Osteoblast (primary cell): ENCODE measurements at regions not wholly inside any gene's neighbourhood (a gene's known extent, or its start where the extent isn't known, plus 50 kb on each side); places are given as distances from the start of the nearest gene placed in this dataset.

Experiments used
- DNase-seq: peaks from one replicate; pipeline ENCODE4 v3.0.0; 2011; ENCODE audit warnings: low spot score, mixed read lengths; ENCODE audit not compliant: insufficient read length; ENCODE audit errors: missing footprints
- H2AFZ ChIP-seq: 2 replicates; pipeline ENCODE4 v1.6.0; 2011; ENCODE audit warnings: mild to moderate bottlenecking, low read length
- H3K27ac ChIP-seq: 2 replicates; pipeline ENCODE4 v1.5.1; 2011; ENCODE audit warnings: mild to moderate bottlenecking, low read depth, low read length, moderate library complexity
- H3K27me3 ChIP-seq: 2 replicates; pipeline ENCODE4 v1.6.0; 2012; ENCODE audit warnings: mild to moderate bottlenecking, control low read depth, inconsistent platforms, low read length, moderate library complexity; ENCODE audit not compliant: insufficient read depth
- H3K36me3 ChIP-seq: 2 replicates; pipeline ENCODE4 v1.5.1; 2011; ENCODE audit warnings: mild to moderate bottlenecking, low read length, control low read depth, moderate library complexity; ENCODE audit not compliant: insufficient read depth
- H3K4me1 ChIP-seq: 2 replicates; pipeline ENCODE4 v1.5.1; 2011; ENCODE audit warnings: mild to moderate bottlenecking, low read length, control low read depth, moderate library complexity; ENCODE audit not compliant: insufficient read depth
- H3K4me2 ChIP-seq: 2 replicates; pipeline ENCODE4 v1.6.0; 2011; ENCODE audit warnings: mild to moderate bottlenecking, low read length; ENCODE audit not compliant: insufficient read depth
- H3K4me3 ChIP-seq: fragments of 200-600 bp; sonication (generic); 3 replicates; pipeline ENCODE4 v1.5.1; 2012; ENCODE audit warnings: mild to moderate bottlenecking, low read length, inconsistent platforms; ENCODE audit not compliant: insufficient read depth
- H3K79me2 ChIP-seq: 2 replicates; pipeline ENCODE4 v1.6.0; 2012; ENCODE audit warnings: mild to moderate bottlenecking, low read length, control low read depth, inconsistent platforms; ENCODE audit not compliant: insufficient read depth
- H3K9me3 ChIP-seq: 2 replicates; pipeline ENCODE4 v1.5.1; 2011; ENCODE audit warnings: low read depth, low read length, control low read depth
- H4K20me1 ChIP-seq: 2 replicates; pipeline ENCODE4 v1.6.0; 2012; ENCODE audit warnings: mild to moderate bottlenecking, low read length, control low read depth; ENCODE audit not compliant: insufficient read depth
- CTCF ChIP-seq: IDR thresholded peaks from 2 replicates; pipeline ENCODE4 v1.5.1; 2011; ENCODE audit warnings: mild to moderate bottlenecking, low read depth, low read length, moderate library complexity; ENCODE audit errors: extremely low read depth

DNA sequence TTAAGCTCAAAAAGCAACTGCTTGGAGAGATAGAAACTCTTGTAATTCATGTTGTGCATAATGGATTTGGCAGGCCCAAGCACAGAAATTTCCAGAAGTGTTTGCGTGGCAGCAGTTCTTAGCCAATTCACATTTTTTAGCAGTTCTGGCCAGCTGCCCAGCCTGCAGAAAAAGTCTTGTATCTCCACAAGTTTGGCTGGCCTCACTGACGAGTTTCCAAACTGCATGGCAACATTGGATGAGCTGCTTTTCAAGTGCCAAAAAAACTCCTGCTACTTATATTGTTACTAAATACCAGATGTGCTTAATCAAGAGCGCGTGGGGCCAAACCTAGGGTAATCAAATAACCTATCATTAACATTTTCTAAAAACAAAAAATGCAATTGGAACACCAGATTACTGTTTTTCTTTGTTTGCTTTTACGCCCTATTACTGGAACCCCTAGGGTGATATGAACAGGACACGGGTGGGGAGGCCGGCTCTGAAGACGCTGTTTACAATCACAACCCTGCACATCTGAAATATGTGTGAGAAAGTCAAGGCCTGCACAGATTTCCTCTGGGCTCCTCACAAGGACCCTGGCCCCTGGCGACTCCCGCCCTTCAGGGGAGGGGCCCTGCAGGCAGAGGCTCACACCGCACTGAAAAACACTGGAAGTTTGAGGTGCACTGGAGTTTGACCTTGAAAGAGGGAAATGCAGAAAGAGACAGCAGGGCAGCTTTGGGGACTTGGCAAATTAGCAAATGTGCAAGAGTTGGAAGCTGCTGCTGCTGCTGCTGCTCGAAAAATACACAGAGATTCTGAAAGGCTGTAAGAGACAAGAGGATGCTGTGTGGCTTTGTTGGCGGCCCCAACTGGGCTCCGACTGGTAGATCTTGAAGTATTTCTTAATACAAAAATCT is 55.2 kb upstream of the TARBP1 start:
- DNase-seq = peak; percentile 49

DNA sequence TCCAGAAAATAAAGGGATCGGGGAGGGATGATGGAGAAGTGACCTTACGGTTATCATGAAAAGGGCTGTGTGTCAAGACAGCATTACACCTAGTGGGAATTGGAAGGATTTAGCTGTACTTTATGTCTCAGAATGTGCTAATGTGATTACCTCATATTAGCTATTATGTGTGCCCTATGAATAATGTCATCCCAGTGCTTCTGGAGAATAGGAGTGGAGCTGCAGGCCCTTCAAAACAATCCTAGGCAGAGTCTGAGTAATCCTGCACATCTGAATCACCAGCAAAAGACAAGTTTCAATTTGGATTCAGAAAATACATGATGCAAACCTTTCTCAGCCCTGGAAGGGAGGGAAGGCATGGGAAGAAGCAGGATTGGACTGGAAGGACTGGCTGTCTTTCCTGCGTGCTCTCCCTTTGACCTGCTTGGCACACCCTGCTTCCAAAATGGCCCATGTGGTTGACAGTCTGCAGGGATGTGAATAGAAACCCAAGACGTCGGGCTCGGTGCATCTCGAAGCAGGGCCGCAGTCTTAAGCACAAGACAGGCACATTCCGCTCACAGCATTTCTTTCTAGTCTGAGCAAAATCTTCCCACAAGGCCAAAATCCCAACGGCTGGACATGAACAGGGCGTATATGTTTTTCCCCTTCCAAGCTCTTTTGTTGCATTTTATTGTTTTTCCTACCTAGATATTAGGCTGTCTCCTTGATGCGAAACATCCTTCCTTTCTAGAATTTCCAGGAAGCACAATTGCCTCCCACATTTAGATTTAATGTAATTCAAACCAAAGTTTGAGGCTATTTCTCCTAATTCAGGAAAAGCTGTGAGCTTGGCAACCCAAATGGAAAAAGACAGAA is 54.3 kb upstream of the TARBP1 start:
- H3K4me3 ChIP-seq = no peak overlapping the region
- H4K20me1 ChIP-seq = no peaks in the 10 kb centered on the region
- H3K4me1 ChIP-seq = peaks cover 49% of the 10 kb centered on the region
- H2AFZ ChIP-seq = no peak overlapping the region
- no peaks in the 10 kb centered on the region for H3K36me3 ChIP-seq
- TF ChIP-seq CTCF = no peak
- H3K27ac ChIP-seq = peak overlapping the region; percentile 99
- H3K9me3 ChIP-seq = no peaks in the 10 kb centered on the region
- H3K4me2 ChIP-seq = peak overlapping the region; percentile 63
- no peaks in the 10 kb centered on the region for H3K79me2 ChIP-seq
- no peaks in the 10 kb centered on the region for H3K27me3 ChIP-seq
- DNase-seq = peak; percentile 91

More for the DNA sequence above, 55.2 kb upstream of the TARBP1 start:
- Histone ChIP-seq H3K27ac (peak overlapping the region; percentile 99), H3K4me3 (no peak overlapping the region), H2AFZ (no peak overlapping the region), H3K9me3 (no peaks in the 10 kb centered on the region), H3K79me2 (no peaks in the 10 kb centered on the region), H3K27me3 (no peaks in the 10 kb centered on the region), H3K4me2 (peak overlapping the region; percentile 63), H3K4me1 (peaks cover 49% of the 10 kb centered on the region), H4K20me1 (no peaks in the 10 kb centered on the region), H3K36me3 (no peaks in the 10 kb centered on the region)
- TF ChIP-seq CTCF = no peak

- no peaks in the 10 kb centered on the region for H3K27me3 ChIP-seq
- H3K4me1 ChIP-seq = peaks cover 49% of the 10 kb centered on the region
- H3K4me3 ChIP-seq = no peak overlapping the region
- H3K36me3 ChIP-seq = no peaks in the 10 kb centered on the region
- TF ChIP-seq CTCF = no peak
- no peaks in the 10 kb centered on the region for H3K79me2 ChIP-seq
- no peak for DNase-seq
- H2AFZ ChIP-seq = no peak overlapping the region
- H4K20me1 ChIP-seq = no peaks in the 10 kb centered on the region
- H3K4me2 ChIP-seq = no peak overlapping the region
- no peaks in the 10 kb centered on the region for H3K9me3 ChIP-seq
- H3K27ac ChIP-seq = peak overlapping the region; percentile 99
Observed at GRCh38 chr1:234532503-234532922, 53.5 kb upstream of the TARBP1 start.

GRCh38 chr1:234531151-234531635 is 52.2 kb upstream of the TARBP1 start:
- TF ChIP-seq CTCF = no peak
- Histone ChIP-seq H3K36me3 (no peaks in the 10 kb centered on the region), H2AFZ (peak overlapping the region; percentile 69), H3K9me3 (no peaks in the 10 kb centered on the region), H3K27ac (peak overlapping the region; percentile 99), H3K27me3 (no peaks in the 10 kb centered on the region), H3K4me2 (no peak overlapping the region), H3K4me3 (no peak overlapping the region), H3K79me2 (no peaks in the 10 kb centered on the region), H4K20me1 (no peaks in the 10 kb centered on the region), H3K4me1 (peaks cover 48% of the 10 kb centered on the region)
- DNase-seq = no peak
